H1 (cell line): ENCODE measurements at regions not wholly inside any gene's neighbourhood (a gene's known extent, or its start where the extent isn't known, plus 50 kb on each side); places are given as distances from the start of the nearest gene placed in this dataset.

Experiments used
- CTCF ChIA-PET: fragments of 300-600 bp; sonication (Branson Sonifier 250); formaldehyde crosslinking; loops from one replicate; lab custom pipeline; 2021; ENCODE audit not compliant: partially characterized antibody; lab: Charles Lee
- POLR2A ChIA-PET: fragments of 300-600 bp; sonication (Branson Sonifier 250); formaldehyde crosslinking; loops from one replicate; lab custom pipeline; 2021; ENCODE audit warnings: inconsistent platforms; ENCODE audit not compliant: partially characterized antibody; lab: Charles Lee
- DNase-seq, 2 experiments: peaks; one replicate each; pipeline versions ENCODE4 v3.0.0 to v3.0.0-alpha.2; 2010 to 2022; ENCODE audit warnings: low spot score in 2 of 2, low read depth in 1 of 2, mixed read lengths in 1 of 2
- FAIRE-seq: peaks from 2 replicates; lab custom pipeline; 2011; peaks lifted over from hg19 to GRCh38; lab: Jason Lieb, UNC
- H2AFZ ChIP-seq: 2 replicates; pipeline ENCODE4 v1.8.1; 2012; ENCODE audit warnings: low read length, inconsistent platforms
- H2AK5ac ChIP-seq: 2 replicates; pipeline ENCODE4 v1.6.1; 2013; ENCODE audit warnings: low read depth, low read length
- H2BK120ac ChIP-seq: replicated peaks from 2 replicates; pipeline ENCODE3; 2013; ENCODE audit warnings: low read depth, low read length, inconsistent platforms
- H2BK12ac ChIP-seq: 2 replicates; pipeline ENCODE4 v1.6.1; 2013; ENCODE audit warnings: low read depth, low read length
- H2BK15ac ChIP-seq: 2 replicates; pipeline ENCODE4 v1.6.1; 2013; ENCODE audit warnings: low read length
- H2BK20ac ChIP-seq: 2 replicates; pipeline ENCODE4 v1.6.1; 2013; ENCODE audit warnings: low read length
- H2BK5ac ChIP-seq: 2 replicates; pipeline ENCODE4 v1.6.1; 2013; ENCODE audit warnings: low read depth, low read length
- H3K14ac ChIP-seq: 2 replicates; pipeline ENCODE4 v1.6.1; 2013; ENCODE audit warnings: inconsistent platforms; ENCODE audit not compliant: insufficient read length
- H3K18ac ChIP-seq: 2 replicates; pipeline ENCODE4 v1.6.1; 2013; ENCODE audit warnings: low read length; ENCODE audit errors: extremely low read depth
- H3K23ac ChIP-seq: 2 replicates; pipeline ENCODE4 v1.6.1; 2013; ENCODE audit warnings: inconsistent platforms; ENCODE audit not compliant: insufficient read length
- H3K23me2 ChIP-seq: 2 replicates; pipeline ENCODE4 v1.6.1; 2013; ENCODE audit warnings: low read depth, low read length
- H3K27ac ChIP-seq: 2 replicates; pipeline ENCODE4 v1.6.1; 2011; ENCODE audit warnings: low read depth, low read length, inconsistent platforms
- H3K27me3 ChIP-seq, 4 experiments: replicated peaks in 1 of 4; 1 replicate in 1 of 4; 2 replicates in 3 of 4; pipeline versions ENCODE4 v1.6.1 to v1.8.1; 2011 to 2013; ENCODE audit warnings: low read length in 3 of 4, mild to moderate bottlenecking in 3 of 4, inconsistent platforms in 2 of 4, mixed read lengths in 2 of 4, moderate library complexity in 1 of 4; ENCODE audit not compliant: control insufficient read depth in 3 of 4, insufficient read depth in 3 of 4; ENCODE audit errors: extremely low read depth in 1 of 4
- H3K36me3 ChIP-seq, 4 experiments: 2 replicates each; pipeline versions ENCODE4 v1.6.1 to v1.8.1; 2011 to 2013; ENCODE audit warnings: mild to moderate bottlenecking in 4 of 4, low read length in 3 of 4, moderate library complexity in 2 of 4, control low read depth in 1 of 4, inconsistent platforms in 1 of 4; ENCODE audit not compliant: insufficient read depth in 4 of 4, control insufficient read depth in 2 of 4
- H3K4ac ChIP-seq: replicated peaks from 2 replicates; pipeline ENCODE3; 2013; ENCODE audit warnings: low read length, low read depth, mixed read lengths, inconsistent platforms; ENCODE audit not compliant: insufficient read length
- H3K4me1 ChIP-seq, 4 experiments: replicated peaks in 1 of 4; 1 replicate in 1 of 4; 2 replicates in 3 of 4; pipeline versions ENCODE4 v1.6.1 to v1.8.1; 2011 to 2013; ENCODE audit warnings: low read length in 3 of 4, inconsistent platforms in 2 of 4, mixed read lengths in 1 of 4; ENCODE audit not compliant: insufficient read depth in 4 of 4, control insufficient read depth in 3 of 4
- H3K4me2 ChIP-seq, 2 experiments: 2 replicates each; pipeline versions ENCODE4 v1.6.1 to v1.8.1; 2011 to 2013; ENCODE audit warnings: low read depth in 2 of 2, low read length in 2 of 2, control low read depth in 1 of 2, inconsistent platforms in 1 of 2, mild to moderate bottlenecking in 1 of 2; ENCODE audit not compliant: insufficient read depth in 1 of 2
- H3K4me3 ChIP-seq, 4 experiments: fragments of 200-600, 300-600 bp in 1 of 4; sonication (generic), shearing (Covaris generic), sonication (Bioruptor Twin) in 1 of 4; 2 replicates each; pipeline versions ENCODE4 v1.5.1 to v1.8.1; 2011 to 2016; ENCODE audit warnings: low read length in 4 of 4, low read depth in 3 of 4, control low read depth in 2 of 4, inconsistent platforms in 2 of 4, mild to moderate bottlenecking in 2 of 4, mixed read lengths in 1 of 4, moderate library complexity in 1 of 4; ENCODE audit not compliant: insufficient read depth in 2 of 4; ENCODE audit errors: extremely low read depth in 1 of 4
- H3K56ac ChIP-seq: replicated peaks from 2 replicates; pipeline ENCODE3; 2013; ENCODE audit warnings: low read depth, mild to moderate bottlenecking, mixed read lengths, low read length, inconsistent platforms; ENCODE audit not compliant: insufficient read length
- H3K79me1 ChIP-seq: 2 replicates; pipeline ENCODE4 v1.6.1; 2013; ENCODE audit warnings: low read depth, low read length, control low read depth
- H3K79me2 ChIP-seq, 2 experiments: 2 replicates each; pipeline versions ENCODE4 v1.6.1 to v1.8.1; 2012 to 2013; ENCODE audit warnings: low read length in 2 of 2, mild to moderate bottlenecking in 2 of 2, inconsistent platforms in 1 of 2; ENCODE audit not compliant: insufficient read depth in 2 of 2, control insufficient read depth in 1 of 2
- H3K9ac ChIP-seq, 4 experiments: replicated peaks in 1 of 4; 1 replicate in 1 of 4; 2 replicates in 3 of 4; pipeline versions ENCODE4 v1.6.1 to v1.8.1; 2011 to 2013; ENCODE audit warnings: low read depth in 3 of 4, low read length in 3 of 4, control low read depth in 2 of 4, mild to moderate bottlenecking in 2 of 4, moderate library complexity in 2 of 4, inconsistent platforms in 1 of 4; ENCODE audit errors: extremely low read depth in 1 of 4
- H3K9me3 ChIP-seq, 2 experiments: 2 replicates each; pipeline versions ENCODE4 v1.6.1 to v1.8.1; 2012 to 2013; ENCODE audit warnings: mild to moderate bottlenecking in 2 of 2, moderate library complexity in 2 of 2, control low read depth in 1 of 2, inconsistent platforms in 1 of 2, low read depth in 1 of 2, low read length in 1 of 2, mixed read lengths in 1 of 2; ENCODE audit not compliant: insufficient read depth in 2 of 2
- H4K20me1 ChIP-seq, 2 experiments: replicated peaks in 1 of 2; 2 replicates each; pipeline versions ENCODE3 to v1.8.1; 2011 to 2013; ENCODE audit warnings: inconsistent platforms in 2 of 2, low read length in 2 of 2, mild to moderate bottlenecking in 1 of 2; ENCODE audit not compliant: insufficient read depth in 2 of 2, control insufficient read depth in 1 of 2
- H4K5ac ChIP-seq: 2 replicates; pipeline ENCODE4 v1.6.1; 2013; ENCODE audit warnings: low read length, low read depth, mixed read lengths, inconsistent platforms; ENCODE audit not compliant: insufficient read length
- H4K8ac ChIP-seq: 2 replicates; pipeline ENCODE4 v1.8.0; 2013; ENCODE audit warnings: mild to moderate bottlenecking, moderate library complexity, low read length, inconsistent platforms; ENCODE audit not compliant: insufficient read depth; ENCODE audit errors: extremely low read depth
- H4K91ac ChIP-seq: replicated peaks from 2 replicates; pipeline ENCODE3; 2013; ENCODE audit warnings: low read length, mixed read lengths, inconsistent platforms; ENCODE audit not compliant: insufficient read length
- EGR1 ChIP-seq: IDR thresholded peaks from 2 replicates; pipeline ENCODE4 v1.6.1; 2011; ENCODE audit warnings: low read depth, low read length, borderline replicate concordance
- FOSL1 ChIP-seq: IDR thresholded peaks from 2 replicates; pipeline ENCODE4 v1.6.1; 2011; ENCODE audit warnings: mild to moderate bottlenecking, low read depth, low read length, moderate library complexity; ENCODE audit not compliant: insufficient read depth
- KDM4A ChIP-seq: IDR thresholded peaks from one replicate; pipeline ENCODE4 v1.7.1; 2012; ENCODE audit warnings: low read depth, mild to moderate bottlenecking, moderate library complexity, low read length, inconsistent platforms; ENCODE audit not compliant: severe bottlenecking
- PHF8 ChIP-seq: fragments of 200-600 bp; sonication (generic); conservative IDR thresholded peaks from 2 replicates; pipeline ENCODE4 v1.7.1; 2012; ENCODE audit warnings: low read depth, mild to moderate bottlenecking, inconsistent platforms, low read length, moderate library complexity
- POLR2AphosphoS5 ChIP-seq: IDR thresholded peaks from 2 replicates; pipeline ENCODE4 v1.6.1; 2011; ENCODE audit warnings: low read depth, low read length
- RNF2 ChIP-seq: fragments of 200-900, 300-1000 bp; sonication (generic); IDR thresholded peaks from 2 replicates; pipeline ENCODE4 v1.7.1; 2016; ENCODE audit warnings: borderline replicate concordance, low read depth, mild to moderate bottlenecking, antibody characterized with exemption, low read length; ENCODE audit not compliant: poor library complexity, severe bottlenecking; ENCODE audit errors: missing control alignments
- USF2 ChIP-seq: IDR thresholded peaks from 2 replicates; pipeline ENCODE4 v1.6.1; 2011; ENCODE audit warnings: low read length, improper control_type of control experiment
- YY1 ChIP-seq: IDR thresholded peaks from 2 replicates; pipeline ENCODE4 v1.6.1; 2011; ENCODE audit warnings: low read depth, mild to moderate bottlenecking, low read length
- ZNF274 ChIP-seq: IDR thresholded peaks from 2 replicates; pipeline ENCODE4 v1.7.0; 2012; ENCODE audit warnings: low read length, borderline replicate concordance; ENCODE audit errors: extremely low read depth
- WGBS, 2 experiments: shearing (Covaris generic) in 1 of 2; methylation state at CpG; one replicate each; pipeline versions ENCODE4 v1.1.6 to v1.1.7; 2013 to 2015; ENCODE audit warnings: low lambda C conversion rate in 2 of 2, mixed read lengths in 2 of 2, inconsistent platforms in 1 of 2, low coverage in 1 of 2, missing lambda C conversion rate in 1 of 2; ENCODE audit not compliant: insufficient replicate concordance in 2 of 2, insufficient coverage in 1 of 2, insufficient read length in 1 of 2; ENCODE audit errors: extremely low coverage in 1 of 2, missing lambda C conversion rate in 1 of 2; 5-methylcytosine and 5-hydroxymethylcytosine counted together

- H3K4ac ChIP-seq: no peak overlapping the region
- no peaks in the 10 kb centered on the region for H3K4me1 ChIP-seq
- no peak overlapping the region for H4K8ac ChIP-seq
- H2BK120ac ChIP-seq: no peak overlapping the region
- no peak for FAIRE-seq
- no peak overlapping the region for H3K23ac ChIP-seq
- H4K20me1 ChIP-seq: no peaks in the 10 kb centered on the region
- H3K23me2 ChIP-seq: no peaks in the 10 kb centered on the region
- H4K5ac ChIP-seq: no peak overlapping the region
- H3K27me3 ChIP-seq: no peaks in the 10 kb centered on the region
- no peak overlapping the region for H4K91ac ChIP-seq
- no peak overlapping the region for H3K4me2 ChIP-seq
- no peak overlapping the region for H2AK5ac ChIP-seq
- H3K4me3 ChIP-seq: no peak overlapping the region
- H3K79me2 ChIP-seq: no peaks in the 10 kb centered on the region
- no peak overlapping the region for H2BK5ac ChIP-seq
- ChIA-PET POLR2A (no interaction called here), CTCF (no interaction called here)
- H3K18ac ChIP-seq: no peak overlapping the region
- no peak overlapping the region for H2BK12ac ChIP-seq
- H3K14ac ChIP-seq: no peak overlapping the region
- H2AFZ ChIP-seq: no peak overlapping the region
- H3K36me3 ChIP-seq: no peaks in the 10 kb centered on the region
- no peaks in the 10 kb centered on the region for H3K79me1 ChIP-seq
- no peak for DNase-seq
- 85% methylated on average over 4 of the region's 4 CpGs; no CpG with 5 or more reads in 1 of the 2 experiments for WGBS, 2 experiments
- no peak overlapping the region for H2BK15ac ChIP-seq
- H2BK20ac ChIP-seq: no peak overlapping the region
- no peak overlapping the region for H3K27ac ChIP-seq
- no peak overlapping the region for H3K9ac ChIP-seq
- TF ChIP-seq USF2 (no peak), ZNF274 (no peak), POLR2AphosphoS5 (no peak), PHF8 (no peak), EGR1 (no peak), YY1 (no peak), RNF2 (no peak), KDM4A (no peak), FOSL1 (no peak)
- TF ChIP-seq, all 59 proteins: peak for 0
- H3K56ac ChIP-seq: no peak overlapping the region
- no peaks in the 10 kb centered on the region for H3K9me3 ChIP-seq
These were observed 196.9 kb upstream of the GDNF start for GRCh38 chr5:38036765-38037164.
